GDM1 (cell line): ENCODE measurements at regions not wholly inside any gene's neighbourhood (a gene's known extent, or its start where the extent isn't known, plus 50 kb on each side); places are given as distances from the start of the nearest gene placed in this dataset.
"Not testable (repeated sequence)": the region's sequence is repeated elsewhere in the genome, so short reads cannot be mapped to it uniquely, and the experiment has no call there.

ENCODE experiments used
- DNase-seq: peaks from one replicate; lab custom pipeline; 2025; lab: John Stamatoyannopoulos, UW

DNA sequence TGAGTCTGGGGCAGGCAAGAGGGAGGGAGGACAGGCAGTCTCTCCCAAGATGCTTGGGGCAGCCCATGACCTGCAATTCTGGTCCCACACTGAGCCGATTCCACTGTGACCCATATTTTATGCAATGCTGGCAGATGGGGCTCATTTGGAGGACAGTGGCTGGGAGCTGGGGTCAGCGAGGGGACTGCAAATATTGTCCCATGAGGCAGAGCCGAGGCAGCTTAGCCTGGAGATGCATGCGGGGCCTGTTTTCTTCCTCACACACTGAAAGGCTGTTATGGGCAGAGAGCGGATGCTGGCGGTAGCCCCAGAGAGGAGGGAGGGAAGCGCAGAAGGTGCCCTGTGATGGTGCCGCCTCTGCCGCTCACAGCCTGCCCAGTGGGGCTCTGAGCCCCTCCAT is 128.5 kb upstream of the POU3F1 start:
- DNase-seq, result no peak

- no peak for DNase-seq
Observed at GRCh38 chr1:38173848-38174247, 127.3 kb upstream of the POU3F1 start.

DNA sequence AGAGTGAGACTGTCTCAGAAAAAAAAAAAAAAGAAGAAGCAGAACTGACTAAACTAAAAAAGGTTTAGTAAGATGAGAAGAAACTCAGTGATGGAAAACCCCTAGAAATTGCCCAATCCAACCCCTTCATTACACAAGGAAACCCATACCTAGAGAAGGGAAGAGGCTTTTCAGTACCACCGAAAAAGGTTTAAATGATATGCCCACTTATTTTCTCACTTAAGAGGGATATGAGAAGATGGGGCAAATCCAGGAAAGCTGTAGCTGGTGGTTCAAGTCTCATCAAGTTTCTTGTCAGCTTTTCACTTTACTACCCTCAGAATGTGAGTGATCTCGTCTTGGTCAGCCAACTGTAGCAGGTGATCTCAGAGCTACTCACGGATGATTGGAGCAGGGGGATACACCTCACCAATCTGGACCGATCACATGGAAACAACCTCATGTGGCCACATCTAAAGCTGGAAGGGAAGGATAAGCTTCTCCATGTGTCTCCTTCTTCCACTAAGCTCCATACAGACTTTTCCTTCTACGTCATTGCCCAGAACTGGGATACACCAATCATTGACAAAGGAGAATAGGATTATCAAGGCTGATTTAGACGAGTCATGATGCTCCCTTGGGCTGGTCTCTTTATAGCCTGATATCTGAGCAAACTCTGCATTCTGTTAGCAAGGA is 126.7 kb upstream of the POU3F1 start:
- DNase-seq, result no peak

DNA sequence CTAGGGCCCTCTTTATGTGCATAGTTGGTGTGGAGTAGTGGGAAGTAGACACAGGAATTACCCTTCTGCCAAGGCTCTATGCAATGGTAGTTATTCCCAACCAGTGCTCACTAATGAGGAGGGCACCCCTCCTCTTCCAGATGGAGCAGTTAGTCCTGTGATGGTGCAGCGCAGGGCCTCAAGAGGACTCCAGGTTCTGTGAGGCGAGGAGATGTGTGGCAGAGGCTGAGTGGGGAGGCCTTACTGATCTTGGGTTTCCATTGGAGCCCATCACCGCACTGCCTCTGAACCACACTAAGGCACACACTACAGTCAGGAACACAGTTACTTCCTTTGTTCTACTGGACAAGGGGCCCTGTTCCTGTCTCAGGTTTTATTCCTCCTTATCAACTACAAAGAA is 122.5 kb upstream of the POU3F1 start:
- DNase-seq, result no peak

DNA sequence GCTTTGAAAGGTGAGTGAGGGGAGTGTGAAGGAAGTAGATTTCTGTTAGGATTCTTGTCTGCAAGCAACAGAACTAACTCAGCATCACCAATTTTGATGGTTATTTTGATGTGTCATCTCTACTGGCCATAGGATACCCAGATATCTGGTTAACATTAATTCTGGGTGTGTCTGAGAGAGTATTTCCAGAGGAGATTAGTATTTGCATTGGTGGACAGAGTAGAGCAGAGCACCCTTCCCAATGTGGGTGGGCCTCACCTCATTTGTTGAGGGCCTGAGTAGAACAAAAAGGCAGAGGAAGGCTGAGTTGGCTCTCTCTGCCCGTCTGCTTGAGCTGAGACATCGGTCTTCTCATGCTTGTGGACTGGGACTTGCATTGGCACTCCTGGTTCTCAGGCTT is 121.8 kb upstream of the POU3F1 start:
- DNase-seq, result no peak

GRCh38 chr1:38166461-38166860 is 119.9 kb upstream of the POU3F1 start:
- no peak for DNase-seq

DNA sequence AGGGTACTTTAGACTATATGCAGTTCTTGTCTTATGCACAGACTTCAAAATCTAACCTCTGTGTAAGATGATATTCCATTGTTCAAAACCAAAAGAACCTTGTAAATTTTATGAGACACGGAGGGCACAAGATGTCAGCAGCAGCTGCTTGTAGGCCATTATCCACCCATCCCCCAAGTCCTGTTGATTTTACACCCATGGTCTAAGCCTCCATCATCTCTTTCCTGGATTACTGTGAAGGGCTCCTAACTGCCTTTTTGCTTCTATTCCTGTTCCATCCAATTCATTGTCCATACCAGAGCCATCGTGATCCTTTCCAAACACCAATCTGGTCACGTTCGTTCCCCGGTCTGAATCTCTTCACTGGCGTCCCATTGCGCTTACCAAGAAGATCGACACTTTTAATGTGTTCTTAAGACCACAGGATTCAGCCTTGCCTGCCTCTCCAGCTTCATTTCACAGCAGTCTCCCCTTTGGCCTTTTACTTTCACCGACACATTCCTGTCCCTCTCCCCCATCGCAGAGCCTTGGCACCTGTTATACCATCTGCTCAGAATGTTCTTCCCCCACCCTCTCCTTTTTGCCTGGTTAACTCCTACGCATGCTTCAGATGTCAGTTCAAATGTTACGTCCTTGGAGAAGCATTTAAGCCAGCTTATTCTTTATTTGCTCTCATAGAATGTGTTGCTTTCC is 107.3 kb upstream of the POU3F1 start:
- no peak for DNase-seq

GRCh38 chr1:38153066-38153777 is 106.6 kb upstream of the POU3F1 start:
- DNase-seq, result no peak

GRCh38 chr1:38152351-38153065 is 105.9 kb upstream of the POU3F1 start:
- DNase-seq, result no peak

GRCh38 chr1:38151399-38151798 is 104.8 kb upstream of the POU3F1 start:
- DNase-seq, result no peak

- DNase-seq, result not testable (repeated sequence)
Observed at GRCh38 chr1:38146079-38146478, 99.5 kb upstream of the POU3F1 start.

DNA sequence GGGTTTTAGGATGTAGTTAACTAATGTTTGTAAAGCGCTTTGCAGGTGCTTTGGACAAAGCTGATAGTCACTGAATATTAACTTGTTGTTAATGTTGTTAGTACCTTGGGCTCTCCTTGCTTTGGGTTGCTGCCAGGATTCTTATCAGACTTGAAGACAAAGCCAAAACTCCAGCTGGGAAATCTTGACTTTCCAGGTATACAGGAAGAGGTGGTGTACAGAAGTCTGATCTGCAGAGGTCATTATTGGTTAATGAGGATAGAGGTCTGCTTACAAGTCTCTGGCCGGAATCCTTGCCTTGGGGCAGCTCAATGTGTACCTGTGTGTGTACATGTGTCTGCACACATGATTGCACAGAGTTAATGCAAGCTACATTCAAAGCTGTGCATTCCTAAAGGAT is 96.0 kb upstream of the POU3F1 start:
- no peak for DNase-seq

GRCh38 chr1:38141483-38141882 is 94.9 kb upstream of the POU3F1 start:
- DNase-seq, result no peak

GRCh38 chr1:38139738-38140487 is 93.3 kb upstream of the POU3F1 start:
- DNase-seq, result no peak

DNA sequence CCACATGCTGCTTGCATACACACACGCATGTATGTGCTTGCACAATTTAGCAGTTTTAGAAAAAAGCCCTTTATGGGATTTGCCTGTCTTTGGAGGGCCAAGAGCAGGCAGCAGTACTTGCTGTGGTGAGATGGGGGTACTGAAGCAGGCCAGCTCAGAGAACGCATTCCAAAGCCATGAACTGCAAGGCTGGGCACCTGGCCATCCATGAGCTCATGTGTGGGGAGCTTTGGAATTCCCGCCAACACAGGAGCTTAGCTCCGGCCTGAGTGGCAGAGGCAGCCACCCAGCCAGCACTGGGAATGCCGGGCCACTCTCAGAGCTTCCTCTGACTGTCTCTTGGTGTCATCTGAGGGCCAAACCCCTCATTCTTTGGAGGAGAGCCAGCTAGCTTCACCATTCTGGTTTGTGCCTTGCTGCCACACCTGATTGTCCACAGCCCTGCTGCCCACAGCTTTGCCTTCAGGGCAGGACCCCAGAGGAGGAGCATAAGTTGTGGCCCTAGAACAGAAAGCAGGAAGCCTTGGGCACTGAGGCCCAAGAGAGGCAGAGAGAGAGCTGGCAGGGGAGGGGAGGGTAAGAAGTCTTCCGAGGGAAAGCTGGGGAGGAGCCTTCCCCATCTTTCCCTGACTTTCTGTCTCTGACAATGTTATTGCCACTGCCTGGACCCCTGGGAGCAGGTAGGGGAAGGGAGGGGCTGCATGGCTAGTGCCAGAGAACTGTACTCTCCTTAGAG is 92.1 kb upstream of the POU3F1 start:
- DNase-seq, result no peak

DNA sequence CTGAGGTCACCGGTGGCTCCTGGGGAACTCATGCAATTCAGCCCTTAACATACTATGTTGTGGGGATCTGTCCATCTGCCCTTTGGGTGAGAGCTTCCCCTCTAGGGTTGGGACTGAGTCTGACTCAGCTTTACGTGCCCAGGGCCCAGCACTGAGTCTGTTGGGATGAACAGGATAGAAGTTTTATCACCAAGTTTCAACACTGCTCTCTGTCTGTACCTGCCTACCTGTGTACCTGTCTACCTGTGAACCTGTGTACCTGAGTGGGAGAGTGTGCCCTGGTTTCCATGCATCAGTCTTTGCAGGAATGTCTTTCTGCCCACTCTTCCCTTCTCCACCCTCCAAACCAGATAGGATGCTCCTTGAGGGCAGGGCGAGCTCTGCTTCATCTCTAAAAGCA is 90.6 kb upstream of the POU3F1 start:
- no peak for DNase-seq

- no peak for DNase-seq
Observed at GRCh38 chr1:38135625-38136414, 89.2 kb upstream of the POU3F1 start.

- DNase-seq, result no peak
Observed at GRCh38 chr1:38134294-38134755, 87.7 kb upstream of the POU3F1 start.

DNA sequence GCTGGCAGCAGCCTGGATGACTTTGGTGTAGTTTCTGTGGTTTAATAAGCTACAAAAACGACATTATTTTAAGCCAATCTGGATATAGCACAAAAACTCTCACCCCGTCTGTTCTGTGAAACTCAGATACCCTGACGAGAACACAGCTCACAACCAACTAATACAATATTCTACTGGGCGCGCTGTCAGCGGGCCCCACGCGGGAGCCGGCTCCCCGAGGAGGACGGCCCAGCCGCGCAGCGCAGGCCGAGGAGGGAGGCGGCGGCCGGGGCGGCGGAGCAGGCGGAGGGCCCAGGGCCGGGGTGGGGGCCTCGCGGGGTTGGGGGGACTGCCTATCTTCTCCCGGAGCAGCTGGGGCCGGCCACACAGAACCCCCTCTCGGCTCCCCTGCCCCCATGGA is 87.2 kb upstream of the POU3F1 start:
- no peak for DNase-seq

GRCh38 chr1:38133304-38133703 is 86.7 kb upstream of the POU3F1 start:
- no peak for DNase-seq
